Panc1 (cell line): ENCODE measurements at regions not wholly inside any gene's neighbourhood (a gene's known extent, or its start where the extent isn't known, plus 50 kb on each side); places are given as distances from the start of the nearest gene placed in this dataset.

Experiments used
- ATAC-seq: fragments of 200-7000 bp; cut with Tn5 transposase; 2 replicates; pipeline ENCODE4 v1.9.1; 2020; ENCODE audit warnings: mild to moderate bottlenecking, moderate library complexity
- BruUV-seq: library from RNA; stranded (reverse); fragments of 400-500 nt; replicated peaks from 2 replicates; lab custom pipeline; 2021; lab: Mats Ljungman, UMichigan
- CTCF ChIA-PET: fragments of 300-600 bp; sonication (Branson Sonifier 250); formaldehyde crosslinking; loops from one replicate; lab custom pipeline; 2022; ENCODE audit warnings: antibody characterized with exemption; lab: Charles Lee
- POLR2A ChIA-PET: fragments of 300-600 bp; sonication (Branson Sonifier 250); formaldehyde crosslinking; loops from one replicate; lab custom pipeline; 2022; ENCODE audit warnings: antibody characterized with exemption; lab: Charles Lee
- DNase-seq: peaks from one replicate; pipeline ENCODE4 v3.0.0-alpha.2; 2010; ENCODE audit warnings: low read depth, low spot score
- H3K27ac ChIP-seq: 2 replicates; pipeline ENCODE4 v1.5.1; 2011; ENCODE audit warnings: mild to moderate bottlenecking, low read length, inconsistent platforms
- H3K27me3 ChIP-seq: fragments of 200-500 bp; sonication (Bioruptor generic); 2 replicates; pipeline ENCODE4 v1.6.0; 2014; ENCODE audit warnings: low read length, inconsistent platforms; ENCODE audit not compliant: control insufficient read depth, insufficient read depth
- H3K36me3 ChIP-seq: fragments of 200-500 bp; sonication (Bioruptor generic); 2 replicates; pipeline ENCODE4 v1.5.1; 2014; ENCODE audit warnings: inconsistent platforms, mild to moderate bottlenecking, low read length, moderate library complexity; ENCODE audit not compliant: control insufficient read depth, insufficient read depth
- H3K4me1 ChIP-seq: 2 replicates; pipeline ENCODE4 v1.5.1; 2011; ENCODE audit warnings: inconsistent platforms, mild to moderate bottlenecking, low read length, moderate library complexity; ENCODE audit not compliant: control insufficient read depth, insufficient read depth
- H3K4me3 ChIP-seq, 2 experiments: 2 replicates each; pipeline ENCODE4 v1.5.1; 2011 to 2012; ENCODE audit warnings: low read depth in 2 of 2, low read length in 2 of 2, mild to moderate bottlenecking in 2 of 2, inconsistent platforms in 1 of 2, moderate library complexity in 1 of 2
- H3K9me3 ChIP-seq: fragments of 200-500 bp; sonication (Bioruptor generic); 2 replicates; pipeline ENCODE4 v1.5.1; 2014; ENCODE audit warnings: low read depth, mild to moderate bottlenecking, inconsistent platforms, low read length, moderate library complexity; ENCODE audit not compliant: control insufficient read depth, insufficient read depth
- POLR2AphosphoS5 ChIP-seq: IDR thresholded peaks from 2 replicates; pipeline ENCODE4 v1.6.1; 2012; ENCODE audit warnings: mild to moderate bottlenecking, low read depth, low read length, moderate library complexity
- SIN3A ChIP-seq: IDR thresholded peaks from 2 replicates; pipeline ENCODE4 v1.6.1; 2012; ENCODE audit warnings: low read depth, mild to moderate bottlenecking, low read length, moderate library complexity, borderline replicate concordance; ENCODE audit not compliant: insufficient read depth
- TCF7L2 ChIP-seq: IDR thresholded peaks from 2 replicates; pipeline ENCODE4 v1.6.1; 2011; ENCODE audit warnings: mild to moderate bottlenecking, low read depth, low read length, inconsistent platforms
- in situ Hi-C: cut with HindIII; loops from 2 replicates; pipeline ENCODE4 v1.10.0; 2016; ENCODE audit warnings: low sequenced_read_pairs, low pct_unique_long_range_greater_than_20kb
- intact Hi-C: fragments of 100-400 bp; cut with micrococcal nuclease; formaldehyde crosslinking; loops from one replicate; pipeline ENCODE4 v1.10.0; 2022; ENCODE audit not compliant: unreplicated experiment
- TF ChIP-seq, protein P1 (sequence below), 2 experiments: IDR thresholded peaks; 2 replicates each; pipeline ENCODE4 v1.6.1; 2011 to 2012; ENCODE audit warnings: low read depth in 2 of 2, control low read depth in 1 of 2, low read length in 1 of 2, mild to moderate bottlenecking in 1 of 2, moderate library complexity in 1 of 2; ENCODE audit not compliant: insufficient read depth in 1 of 2
- TF ChIP-seq, protein P2 (sequence below): fragments of 450-650 bp; IDR thresholded peaks from 2 replicates; pipeline ENCODE4 v1.5.1; 2017; ENCODE audit warnings: mild to moderate bottlenecking

DNA sequence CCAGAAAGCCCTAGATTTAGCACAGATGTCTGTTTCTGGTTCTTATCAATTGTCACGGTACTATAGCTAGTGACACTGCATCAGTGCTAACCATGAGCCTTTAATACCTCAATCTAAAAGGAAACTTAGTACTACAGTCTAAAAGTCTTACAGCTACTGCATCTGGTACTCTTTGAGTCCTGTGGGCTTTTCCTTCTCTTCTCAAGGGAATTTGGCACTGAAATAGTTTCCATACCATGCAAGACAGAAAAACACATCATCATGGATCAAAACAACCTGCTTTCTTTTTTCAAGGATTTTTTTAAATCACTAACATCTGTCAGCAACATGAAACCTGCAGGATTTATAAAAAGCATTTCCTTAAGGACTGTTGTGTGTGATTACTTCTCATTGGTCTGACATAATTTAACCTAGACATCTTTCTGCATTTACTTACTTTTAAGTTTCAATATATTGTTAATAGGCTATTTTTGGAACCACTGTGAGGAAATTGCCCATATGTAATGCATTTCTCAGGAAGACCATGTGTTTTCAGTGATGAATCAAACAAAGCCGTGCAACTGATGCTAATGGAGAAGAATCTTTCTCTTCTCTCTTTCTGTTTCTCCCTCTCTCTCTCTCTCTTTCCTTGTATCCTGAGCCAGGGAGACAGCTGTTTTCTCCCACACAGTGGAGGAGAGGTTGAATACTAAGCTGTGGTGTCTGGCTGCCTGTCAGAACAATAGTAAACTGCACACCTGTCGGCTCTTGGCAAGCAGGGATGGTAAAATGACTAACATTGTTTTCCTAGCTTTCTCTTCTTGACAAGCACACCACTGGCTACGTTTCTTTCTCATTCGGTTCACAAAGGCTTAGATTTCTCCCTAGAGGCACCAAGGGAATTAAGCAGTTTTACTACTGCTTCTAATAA, 273.4 kb downstream of the CSNK1G3 start:
- DNase-seq, result no peak
- in situ Hi-C loops, result no loop called here

DNA sequence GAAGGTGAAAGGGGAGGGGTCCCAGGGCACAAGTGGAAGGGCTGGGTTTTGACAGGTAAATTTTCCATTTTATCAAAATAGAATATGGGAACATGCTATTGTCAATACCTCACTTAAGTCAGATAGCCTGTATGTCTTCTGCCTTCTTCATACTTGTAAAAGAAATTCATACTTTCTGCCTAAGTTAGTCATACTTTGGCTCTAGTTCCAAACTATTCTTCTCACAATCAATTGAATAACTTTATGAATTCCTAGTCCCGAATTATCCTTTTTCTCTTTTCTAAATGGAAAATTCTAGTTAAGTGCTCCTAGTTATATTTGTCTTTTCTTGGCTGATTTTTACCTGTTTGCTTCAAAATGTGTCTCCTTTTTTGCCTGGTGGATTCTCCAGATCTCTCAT, 271.4 kb downstream of the CSNK1G3 start:
- POLR2A ChIA-PET, result no interaction called here
- CTCF ChIA-PET, result no interaction called here
- no TSS peak for BruUV-seq
- TF ChIP-seq SIN3A (no peak), POLR2AphosphoS5 (no peak), TCF7L2 (no peak)
- TF ChIP-seq, protein P1, sequence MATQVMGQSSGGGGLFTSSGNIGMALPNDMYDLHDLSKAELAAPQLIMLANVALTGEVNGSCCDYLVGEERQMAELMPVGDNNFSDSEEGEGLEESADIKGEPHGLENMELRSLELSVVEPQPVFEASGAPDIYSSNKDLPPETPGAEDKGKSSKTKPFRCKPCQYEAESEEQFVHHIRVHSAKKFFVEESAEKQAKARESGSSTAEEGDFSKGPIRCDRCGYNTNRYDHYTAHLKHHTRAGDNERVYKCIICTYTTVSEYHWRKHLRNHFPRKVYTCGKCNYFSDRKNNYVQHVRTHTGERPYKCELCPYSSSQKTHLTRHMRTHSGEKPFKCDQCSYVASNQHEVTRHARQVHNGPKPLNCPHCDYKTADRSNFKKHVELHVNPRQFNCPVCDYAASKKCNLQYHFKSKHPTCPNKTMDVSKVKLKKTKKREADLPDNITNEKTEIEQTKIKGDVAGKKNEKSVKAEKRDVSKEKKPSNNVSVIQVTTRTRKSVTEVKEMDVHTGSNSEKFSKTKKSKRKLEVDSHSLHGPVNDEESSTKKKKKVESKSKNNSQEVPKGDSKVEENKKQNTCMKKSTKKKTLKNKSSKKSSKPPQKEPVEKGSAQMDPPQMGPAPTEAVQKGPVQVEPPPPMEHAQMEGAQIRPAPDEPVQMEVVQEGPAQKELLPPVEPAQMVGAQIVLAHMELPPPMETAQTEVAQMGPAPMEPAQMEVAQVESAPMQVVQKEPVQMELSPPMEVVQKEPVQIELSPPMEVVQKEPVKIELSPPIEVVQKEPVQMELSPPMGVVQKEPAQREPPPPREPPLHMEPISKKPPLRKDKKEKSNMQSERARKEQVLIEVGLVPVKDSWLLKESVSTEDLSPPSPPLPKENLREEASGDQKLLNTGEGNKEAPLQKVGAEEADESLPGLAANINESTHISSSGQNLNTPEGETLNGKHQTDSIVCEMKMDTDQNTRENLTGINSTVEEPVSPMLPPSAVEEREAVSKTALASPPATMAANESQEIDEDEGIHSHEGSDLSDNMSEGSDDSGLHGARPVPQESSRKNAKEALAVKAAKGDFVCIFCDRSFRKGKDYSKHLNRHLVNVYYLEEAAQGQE (IDR thresholded peaks at IDR 0.05; ENCODE audit: insufficient read depth in 1 of 2, low read depth in 2 of 2, low read length in 1 of 2), result no peak
- TF ChIP-seq, protein P2, sequence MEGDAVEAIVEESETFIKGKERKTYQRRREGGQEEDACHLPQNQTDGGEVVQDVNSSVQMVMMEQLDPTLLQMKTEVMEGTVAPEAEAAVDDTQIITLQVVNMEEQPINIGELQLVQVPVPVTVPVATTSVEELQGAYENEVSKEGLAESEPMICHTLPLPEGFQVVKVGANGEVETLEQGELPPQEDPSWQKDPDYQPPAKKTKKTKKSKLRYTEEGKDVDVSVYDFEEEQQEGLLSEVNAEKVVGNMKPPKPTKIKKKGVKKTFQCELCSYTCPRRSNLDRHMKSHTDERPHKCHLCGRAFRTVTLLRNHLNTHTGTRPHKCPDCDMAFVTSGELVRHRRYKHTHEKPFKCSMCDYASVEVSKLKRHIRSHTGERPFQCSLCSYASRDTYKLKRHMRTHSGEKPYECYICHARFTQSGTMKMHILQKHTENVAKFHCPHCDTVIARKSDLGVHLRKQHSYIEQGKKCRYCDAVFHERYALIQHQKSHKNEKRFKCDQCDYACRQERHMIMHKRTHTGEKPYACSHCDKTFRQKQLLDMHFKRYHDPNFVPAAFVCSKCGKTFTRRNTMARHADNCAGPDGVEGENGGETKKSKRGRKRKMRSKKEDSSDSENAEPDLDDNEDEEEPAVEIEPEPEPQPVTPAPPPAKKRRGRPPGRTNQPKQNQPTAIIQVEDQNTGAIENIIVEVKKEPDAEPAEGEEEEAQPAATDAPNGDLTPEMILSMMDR, result no peak
- no peaks in the 10 kb centered on the region for H3K9me3 ChIP-seq
- peaks cover 13% of the 10 kb centered on the region for H3K4me1 ChIP-seq
- H3K27me3 ChIP-seq, result no peaks in the 10 kb centered on the region
- ATAC-seq (no peak), DNase-seq (no peak)
- intact Hi-C loops (no loop called here), in situ Hi-C loops (no loop called here)
- no peaks in the 10 kb centered on the region for H3K36me3 ChIP-seq
- no peak overlapping the region; the same call in 1 of the 2 replicates for H3K27ac ChIP-seq
- H3K4me3 ChIP-seq, result no peak overlapping the region

More for the DNA sequence above, 273.4 kb downstream of the CSNK1G3 start:
- no peaks in the 10 kb centered on the region for H3K27me3 ChIP-seq
- intact Hi-C loops, result no loop called here
- peaks cover 10% of the 10 kb centered on the region; the same call in 1 of the 2 replicates for H3K9me3 ChIP-seq
- TF ChIP-seq POLR2AphosphoS5, result no peak
- no peak for TF ChIP-seq SIN3A
- TF ChIP-seq, protein P1 (IDR thresholded peaks at IDR 0.05; ENCODE audit: insufficient read depth in 1 of 2, low read depth in 2 of 2, low read length in 1 of 2), result no peak
- TF ChIP-seq, protein P2, result no peak
- TF ChIP-seq TCF7L2, result no peak
- ChIA-PET POLR2A (no interaction called here), CTCF (no interaction called here)
- no TSS peak for BruUV-seq
- peak overlapping the region; percentile 59 for H3K27ac ChIP-seq
- ATAC-seq, result no peak
- H3K36me3 ChIP-seq, result no peaks in the 10 kb centered on the region
- peaks cover 13% of the 10 kb centered on the region for H3K4me1 ChIP-seq
- peak overlapping the region in 1 of 2 experiments; percentile 21; a peak in 2 of 4 replicates for H3K4me3 ChIP-seq
